HEK293 (cell line): ENCODE measurements at regions not wholly inside any gene's neighbourhood (a gene's known extent, or its start where the extent isn't known, plus 50 kb on each side); places are given as distances from the start of the nearest gene placed in this dataset.

Experiments
- GLIS1 ChIP-seq: fragments of 450-650 bp; formaldehyde crosslinking; IDR thresholded peaks from 2 replicates; pipeline ENCODE4 v1.5.1; 2016; ENCODE audit warnings: missing biosample characterization, missing genetic modification characterization
- MYNN ChIP-seq: fragments of 450-650 bp; formaldehyde crosslinking; IDR thresholded peaks from 2 replicates; pipeline ENCODE4 v1.5.1; 2016; ENCODE audit warnings: missing biosample characterization, missing genetic modification characterization, borderline replicate concordance
- SP2 ChIP-seq: fragments of 450-650 bp; formaldehyde crosslinking; IDR thresholded peaks from 2 replicates; pipeline ENCODE4 v1.5.1; 2016; ENCODE audit warnings: missing biosample characterization, missing genetic modification characterization
- ZBTB20 ChIP-seq: fragments of 450-650 bp; formaldehyde crosslinking; IDR thresholded peaks from 2 replicates; pipeline ENCODE4 v1.5.1; 2016; ENCODE audit warnings: missing biosample characterization, missing genetic modification characterization
- ZBTB21 ChIP-seq: fragments of 450-650 bp; formaldehyde crosslinking; IDR thresholded peaks from 2 replicates; pipeline ENCODE4 v1.5.1; 2017; ENCODE audit warnings: missing biosample characterization, missing genetic modification characterization
- ZNF121 ChIP-seq: fragments of 450-650 bp; formaldehyde crosslinking; IDR thresholded peaks from 2 replicates; pipeline ENCODE4 v1.5.1; 2016; ENCODE audit warnings: missing biosample characterization, missing genetic modification characterization
- ZNF274 ChIP-seq, 2 experiments: fragments of 200-500 bp in 1 of 2; fragments of 450-650 bp in 1 of 2; sonication (Bioruptor generic) in 1 of 2; formaldehyde crosslinking in 1 of 2; IDR thresholded peaks; 2 replicates each; pipeline versions ENCODE4 v1.5.1 to v1.6.1; 2014 to 2016; ENCODE audit warnings: borderline replicate concordance in 1 of 2, inconsistent platforms in 1 of 2, low read length in 1 of 2, missing biosample characterization in 1 of 2, missing genetic modification characterization in 1 of 2
- ZSCAN4 ChIP-seq: fragments of 450-650 bp; formaldehyde crosslinking; IDR thresholded peaks from 2 replicates; pipeline ENCODE4 v1.5.1; 2017; ENCODE audit warnings: missing biosample characterization, missing genetic modification characterization
- TF ChIP-seq, protein P1 (sequence below): fragments of 450-650 bp; formaldehyde crosslinking; conservative IDR thresholded peaks from 2 replicates; pipeline ENCODE4 v1.5.1; 2016; ENCODE audit warnings: low read depth, missing biosample characterization, missing genetic modification characterization

DNA sequence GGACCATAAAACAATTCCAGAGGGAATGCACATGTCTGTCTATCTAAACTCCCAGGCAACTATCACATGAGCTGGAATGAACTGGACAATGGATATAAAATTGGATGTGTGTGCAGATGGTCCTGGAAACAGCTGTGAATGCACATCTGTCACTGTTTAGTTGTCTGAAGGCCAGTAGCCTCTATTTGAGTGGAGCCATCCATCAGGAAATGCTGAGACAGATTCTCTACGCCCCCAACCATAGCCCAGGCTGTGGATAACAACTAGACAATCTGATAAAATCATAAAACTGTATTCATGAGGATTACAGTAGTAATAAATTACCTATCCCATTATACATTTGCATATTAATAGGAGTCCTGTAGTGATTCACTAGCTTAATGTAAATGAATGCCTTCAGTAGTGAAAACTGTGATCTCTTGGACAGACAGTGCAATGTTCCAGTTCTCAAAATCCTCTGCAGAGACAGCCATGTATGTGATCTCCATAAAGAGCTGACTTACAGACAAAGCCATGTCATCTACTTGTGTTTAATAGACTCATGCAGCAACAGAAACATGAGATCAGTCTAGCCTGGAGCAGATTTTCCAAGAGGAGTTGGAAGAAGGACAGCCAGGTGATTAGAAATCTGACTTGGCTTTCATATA lies 907.6 kb downstream of the KCNMA1 start:
- no peak for TF ChIP-seq MYNN (tag by site-specific recombination)
- TF ChIP-seq ZSCAN4 = no peak
- TF ChIP-seq ZBTB21 (tag by site-specific recombination) = no peak
- no peak for TF ChIP-seq ZNF274 (IDR thresholded peaks at IDR 0.05; ENCODE audit: low read length)
- TF ChIP-seq ZNF274 (tag by site-specific recombination; IDR thresholded peaks at IDR 0.05; ENCODE audit: borderline replicate concordance) = no peak
- no peak for TF ChIP-seq ZNF121
- TF ChIP-seq, protein P1, sequence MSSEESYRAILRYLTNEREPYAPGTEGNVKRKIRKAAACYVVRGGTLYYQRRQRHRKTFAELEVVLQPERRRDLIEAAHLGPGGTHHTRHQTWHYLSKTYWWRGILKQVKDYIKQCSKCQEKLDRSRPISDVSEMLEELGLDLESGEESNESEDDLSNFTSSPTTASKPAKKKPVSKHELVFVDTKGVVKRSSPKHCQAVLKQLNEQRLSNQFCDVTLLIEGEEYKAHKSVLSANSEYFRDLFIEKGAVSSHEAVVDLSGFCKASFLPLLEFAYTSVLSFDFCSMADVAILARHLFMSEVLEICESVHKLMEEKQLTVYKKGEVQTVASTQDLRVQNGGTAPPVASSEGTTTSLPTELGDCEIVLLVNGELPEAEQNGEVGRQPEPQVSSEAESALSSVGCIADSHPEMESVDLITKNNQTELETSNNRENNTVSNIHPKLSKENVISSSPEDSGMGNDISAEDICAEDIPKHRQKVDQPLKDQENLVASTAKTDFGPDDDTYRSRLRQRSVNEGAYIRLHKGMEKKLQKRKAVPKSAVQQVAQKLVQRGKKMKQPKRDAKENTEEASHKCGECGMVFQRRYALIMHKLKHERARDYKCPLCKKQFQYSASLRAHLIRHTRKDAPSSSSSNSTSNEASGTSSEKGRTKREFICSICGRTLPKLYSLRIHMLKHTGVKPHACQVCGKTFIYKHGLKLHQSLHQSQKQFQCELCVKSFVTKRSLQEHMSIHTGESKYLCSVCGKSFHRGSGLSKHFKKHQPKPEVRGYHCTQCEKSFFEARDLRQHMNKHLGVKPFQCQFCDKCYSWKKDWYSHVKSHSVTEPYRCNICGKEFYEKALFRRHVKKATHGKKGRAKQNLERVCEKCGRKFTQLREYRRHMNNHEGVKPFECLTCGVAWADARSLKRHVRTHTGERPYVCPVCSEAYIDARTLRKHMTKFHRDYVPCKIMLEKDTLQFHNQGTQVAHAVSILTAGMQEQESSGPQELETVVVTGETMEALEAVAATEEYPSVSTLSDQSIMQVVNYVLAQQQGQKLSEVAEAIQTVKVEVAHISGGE (tag by site-specific recombination) = no peak
- TF ChIP-seq GLIS1 (tag by site-specific recombination) = no peak
- TF ChIP-seq SP2 = no peak
- no peak for TF ChIP-seq ZBTB20
